SJSA1 (cell line): ENCODE measurements at regions not wholly inside any gene's neighbourhood (a gene's known extent, or its start where the extent isn't known, plus 50 kb on each side); places are given as distances from the start of the nearest gene placed in this dataset.

Source experiments
- DNase-seq, 2 experiments: peaks; one replicate each; pipeline ENCODE4 v3.0.0-alpha.2; 2015 to 2020; ENCODE audit warnings: low spot score in 2 of 2, low read depth in 1 of 2
- H3K27ac ChIP-seq: fragments of 250-450 bp; sonication (Bioruptor Pico); 2 replicates; pipeline ENCODE4 v1.5.1; 2020; ENCODE audit warnings: mild to moderate bottlenecking, moderate library complexity
- H3K27me3 ChIP-seq: fragments of 250-450 bp; sonication (Bioruptor Pico); replicated peaks from 2 replicates; pipeline ENCODE4 v1.5.1; 2020; ENCODE audit warnings: mild to moderate bottlenecking, moderate library complexity
- H3K36me3 ChIP-seq: fragments of 250-450 bp; sonication (Bioruptor Pico); 2 replicates; pipeline ENCODE4 v1.5.1; 2020; ENCODE audit warnings: mild to moderate bottlenecking
- H3K4me1 ChIP-seq: fragments of 250-450 bp; sonication (Bioruptor Pico); replicated peaks from 2 replicates; pipeline ENCODE4 v1.6.1; 2021; ENCODE audit warnings: mild to moderate bottlenecking
- H3K4me3 ChIP-seq: fragments of 250-450 bp; sonication (Bioruptor Pico); 2 replicates; pipeline ENCODE4 v1.5.1; 2020; ENCODE audit warnings: mild to moderate bottlenecking
- H3K9me3 ChIP-seq: fragments of 250-450 bp; sonication (Bioruptor Pico); replicated peaks from 2 replicates; pipeline ENCODE4 v1.5.1; 2020; ENCODE audit warnings: mild to moderate bottlenecking

DNA sequence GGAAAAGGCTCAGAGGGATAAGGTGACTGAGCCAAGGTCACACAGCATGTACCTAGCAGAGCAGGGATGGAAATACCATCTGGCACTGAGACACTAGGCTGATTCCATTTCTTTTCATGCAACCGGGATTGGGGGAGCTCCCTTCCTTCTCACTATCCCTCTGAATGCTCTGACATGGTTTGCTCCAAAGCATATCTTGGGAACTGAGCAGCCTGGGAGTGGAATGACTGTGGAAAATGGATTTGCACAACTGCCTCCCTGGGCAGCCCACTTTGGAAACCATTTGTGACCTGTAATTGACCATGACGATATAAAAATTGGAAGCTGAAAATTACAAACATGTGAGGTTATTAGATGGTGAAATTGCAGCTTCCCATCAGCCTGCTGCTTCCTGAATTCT, 309.0 kb upstream of the CHD6 start:
- Histone ChIP-seq H3K4me3 (no peak overlapping the region), H3K9me3 (no peaks in the 10 kb centered on the region), H3K27me3 (no peaks in the 10 kb centered on the region), H3K4me1 (no peaks in the 10 kb centered on the region), H3K27ac (no peak overlapping the region), H3K36me3 (no peaks in the 10 kb centered on the region)
- DNase-seq = no peak

DNA sequence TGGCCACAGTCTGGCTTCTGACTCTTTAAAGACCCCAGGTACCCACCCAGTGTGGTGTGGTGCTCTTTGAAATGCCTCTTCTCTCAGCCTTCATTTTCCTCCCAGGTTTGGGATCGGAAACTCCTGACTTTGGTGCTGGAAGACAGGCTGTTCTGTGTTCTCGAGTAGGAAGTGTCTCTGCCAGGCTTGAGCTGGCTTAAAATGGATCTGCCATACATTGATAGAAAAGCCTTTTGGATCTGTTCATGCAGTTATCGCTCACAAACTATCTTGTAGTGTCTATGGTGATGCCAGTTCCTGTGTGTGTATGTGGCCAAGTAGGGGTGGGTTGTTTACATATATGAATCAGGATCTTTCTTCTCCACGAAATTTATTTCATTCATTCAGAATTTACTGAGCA, 307.3 kb upstream of the CHD6 start:
- Histone ChIP-seq H3K36me3 (no peaks in the 10 kb centered on the region), H3K27ac (no peak overlapping the region), H3K4me3 (no peak overlapping the region), H3K9me3 (no peaks in the 10 kb centered on the region), H3K4me1 (no peaks in the 10 kb centered on the region), H3K27me3 (no peaks in the 10 kb centered on the region)
- DNase-seq = no peak

DNA sequence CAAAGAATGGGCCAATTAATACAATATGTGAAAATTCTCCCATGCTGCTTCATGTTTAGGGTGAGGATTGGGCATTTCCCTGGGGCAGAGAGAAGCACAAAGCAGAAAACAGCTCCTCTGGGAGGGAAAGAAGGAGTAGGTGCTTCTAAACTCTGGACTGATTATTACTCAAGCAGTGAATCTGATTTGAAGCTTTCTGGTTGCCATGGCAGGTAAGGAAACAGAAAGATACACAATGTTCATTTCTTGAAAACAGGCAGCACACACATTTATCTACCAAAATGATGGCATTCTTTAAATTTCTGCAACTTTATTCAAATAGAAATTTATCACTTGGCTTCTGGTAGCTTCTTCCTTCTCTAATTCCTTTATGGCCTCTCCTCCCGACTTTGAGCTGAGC, 305.4 kb upstream of the CHD6 start:
- Histone ChIP-seq H3K9me3 (no peaks in the 10 kb centered on the region), H3K4me1 (no peaks in the 10 kb centered on the region), H3K27ac (no peak overlapping the region), H3K27me3 (no peaks in the 10 kb centered on the region), H3K36me3 (no peaks in the 10 kb centered on the region), H3K4me3 (no peak overlapping the region)
- no peak for DNase-seq

DNA sequence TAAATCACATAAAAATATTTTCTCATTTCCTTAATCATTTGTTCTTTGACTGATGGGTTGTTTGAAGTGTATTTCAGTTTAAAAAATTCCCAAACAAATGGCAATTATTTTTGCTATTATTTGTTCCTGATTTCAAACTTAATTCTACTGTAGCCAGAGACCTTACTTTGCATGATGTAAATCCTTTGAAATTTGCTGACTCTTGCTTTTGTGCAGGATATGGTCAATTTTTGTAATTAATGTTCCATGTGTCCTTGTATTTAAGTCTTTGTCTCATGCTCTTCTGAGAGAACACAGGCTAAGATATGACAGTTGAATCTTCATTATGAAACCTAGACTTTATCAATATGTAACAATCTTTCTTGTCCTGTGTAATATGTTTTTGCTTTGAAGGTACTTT, 295.0 kb upstream of the CHD6 start:
- H3K27ac ChIP-seq = no peak overlapping the region
- H3K27me3 ChIP-seq = no peaks in the 10 kb centered on the region
- no peak for DNase-seq
- H3K36me3 ChIP-seq = no peaks in the 10 kb centered on the region
- no peaks in the 10 kb centered on the region for H3K4me1 ChIP-seq
- H3K4me3 ChIP-seq = no peak overlapping the region
- H3K9me3 ChIP-seq = no peaks in the 10 kb centered on the region

DNA sequence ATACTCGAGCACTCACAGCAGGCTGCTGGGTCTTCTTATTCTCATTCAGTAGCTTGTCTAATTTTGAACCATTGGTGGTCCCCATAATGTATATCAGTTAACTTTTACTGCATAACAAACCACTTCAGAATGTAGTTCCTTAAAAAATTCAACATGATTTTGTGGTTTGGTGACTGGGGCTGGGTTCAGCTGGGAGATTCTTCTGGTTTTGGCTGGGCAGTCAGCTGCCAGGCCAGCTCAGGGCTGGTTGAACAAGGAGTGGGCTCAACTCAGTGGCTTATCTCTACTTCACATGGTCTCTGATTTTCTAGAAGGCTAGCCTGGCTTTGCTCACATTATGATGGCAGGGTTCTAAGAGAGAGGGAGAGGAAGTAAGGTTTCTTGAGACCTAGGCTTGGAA, 292.4 kb upstream of the CHD6 start:
- Histone ChIP-seq H3K4me1 (no peaks in the 10 kb centered on the region), H3K36me3 (no peaks in the 10 kb centered on the region), H3K4me3 (no peak overlapping the region), H3K27ac (no peak overlapping the region), H3K27me3 (no peaks in the 10 kb centered on the region), H3K9me3 (no peaks in the 10 kb centered on the region)
- DNase-seq = no peak

DNA sequence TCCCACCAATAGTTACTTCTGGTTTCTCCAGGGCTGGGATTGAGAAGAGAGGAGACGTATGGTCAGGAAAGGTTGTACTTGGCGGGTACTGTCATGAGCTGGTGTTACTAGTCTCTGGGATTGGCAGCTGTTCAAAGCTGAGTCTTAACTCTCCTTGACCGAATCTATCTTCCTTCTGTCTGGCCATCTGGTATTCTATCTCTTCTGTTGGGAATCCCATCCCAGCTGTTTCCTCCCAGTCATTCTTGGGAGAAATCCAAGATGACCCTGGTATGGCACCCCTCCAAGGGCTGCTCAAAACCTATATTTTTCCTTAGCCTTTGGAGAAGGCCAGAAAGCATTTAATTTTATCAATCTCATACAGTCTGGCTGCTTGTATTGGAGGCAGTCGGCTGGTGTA, 287.0 kb upstream of the CHD6 start:
- Histone ChIP-seq H3K9me3 (no peaks in the 10 kb centered on the region), H3K4me1 (no peaks in the 10 kb centered on the region), H3K36me3 (no peaks in the 10 kb centered on the region), H3K27ac (no peak overlapping the region), H3K4me3 (no peak overlapping the region), H3K27me3 (no peaks in the 10 kb centered on the region)
- DNase-seq = no peak

DNA sequence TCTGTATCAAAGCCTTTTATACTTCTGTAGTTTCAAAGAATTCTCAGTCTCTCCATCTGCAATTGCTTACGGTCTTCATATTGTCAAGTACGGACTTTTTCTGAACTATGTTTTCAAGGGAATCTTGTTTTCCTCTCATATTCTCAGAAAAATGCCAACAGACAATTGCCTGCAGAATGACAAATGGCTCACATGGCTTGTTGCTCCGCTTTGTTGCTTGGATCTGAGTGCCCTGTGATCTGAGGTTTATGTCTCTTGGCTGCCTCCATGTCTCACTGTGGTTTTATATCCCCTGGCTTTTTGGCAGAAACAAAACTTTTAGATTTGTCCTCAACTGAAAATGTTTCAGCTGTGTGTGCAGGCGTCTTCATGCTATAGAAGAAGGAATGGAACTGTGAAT, 285.4 kb upstream of the CHD6 start:
- no peaks in the 10 kb centered on the region for H3K4me1 ChIP-seq
- DNase-seq = no peak
- no peaks in the 10 kb centered on the region for H3K27me3 ChIP-seq
- no peaks in the 10 kb centered on the region for H3K36me3 ChIP-seq
- no peak overlapping the region for H3K4me3 ChIP-seq
- H3K9me3 ChIP-seq = no peaks in the 10 kb centered on the region
- H3K27ac ChIP-seq = no peak overlapping the region

DNA sequence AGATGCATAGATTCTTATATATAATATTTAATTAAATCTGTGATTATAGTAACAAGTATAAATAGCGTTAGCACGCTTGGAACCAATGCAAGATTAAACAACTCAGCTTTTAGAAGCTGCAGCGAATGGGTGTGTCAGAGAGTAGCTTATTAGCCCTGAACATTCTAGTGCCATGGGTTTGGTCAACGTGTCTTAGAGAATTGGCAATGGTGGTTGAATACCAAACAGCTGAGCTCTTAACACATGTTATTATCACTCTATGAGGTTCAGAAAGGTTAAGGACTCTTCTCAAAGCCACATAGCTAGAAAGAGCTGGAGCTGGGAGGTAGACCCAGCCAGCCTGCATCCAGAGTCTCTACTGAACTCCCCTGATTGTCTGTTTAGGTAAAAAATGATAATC, 284.2 kb upstream of the CHD6 start:
- Histone ChIP-seq H3K27ac (no peak overlapping the region), H3K9me3 (no peaks in the 10 kb centered on the region), H3K4me3 (no peak overlapping the region), H3K4me1 (no peaks in the 10 kb centered on the region), H3K27me3 (no peaks in the 10 kb centered on the region), H3K36me3 (no peaks in the 10 kb centered on the region)
- no peak for DNase-seq

DNA sequence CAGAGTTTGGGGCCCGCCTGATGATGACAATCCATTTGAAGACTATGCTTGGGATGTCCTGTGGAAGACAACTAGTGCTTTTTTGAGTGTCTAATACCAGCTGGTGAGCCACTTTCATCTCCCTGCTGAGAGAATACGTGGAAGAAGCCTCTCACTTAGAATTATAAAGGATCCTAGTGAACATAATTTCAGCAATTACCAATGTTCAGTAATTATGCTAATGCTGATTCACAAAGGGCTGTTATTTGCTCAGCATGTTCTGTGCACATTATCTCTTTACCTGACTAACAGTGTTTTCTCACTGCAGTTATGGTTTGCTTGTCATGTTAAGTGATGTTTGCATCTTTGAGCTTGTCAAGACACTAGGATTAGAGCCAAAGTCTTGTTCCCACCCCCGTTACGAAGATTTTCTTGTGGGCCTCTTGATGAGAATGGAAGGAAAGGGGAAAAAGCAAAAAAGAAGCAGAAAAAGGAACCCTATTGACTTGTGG, 282.1 kb upstream of the CHD6 start:
- no peaks in the 10 kb centered on the region for H3K36me3 ChIP-seq
- H3K27me3 ChIP-seq = no peaks in the 10 kb centered on the region
- H3K9me3 ChIP-seq = no peaks in the 10 kb centered on the region
- no peak overlapping the region for H3K4me3 ChIP-seq
- no peaks in the 10 kb centered on the region for H3K4me1 ChIP-seq
- DNase-seq = no peak
- no peak overlapping the region for H3K27ac ChIP-seq

DNA sequence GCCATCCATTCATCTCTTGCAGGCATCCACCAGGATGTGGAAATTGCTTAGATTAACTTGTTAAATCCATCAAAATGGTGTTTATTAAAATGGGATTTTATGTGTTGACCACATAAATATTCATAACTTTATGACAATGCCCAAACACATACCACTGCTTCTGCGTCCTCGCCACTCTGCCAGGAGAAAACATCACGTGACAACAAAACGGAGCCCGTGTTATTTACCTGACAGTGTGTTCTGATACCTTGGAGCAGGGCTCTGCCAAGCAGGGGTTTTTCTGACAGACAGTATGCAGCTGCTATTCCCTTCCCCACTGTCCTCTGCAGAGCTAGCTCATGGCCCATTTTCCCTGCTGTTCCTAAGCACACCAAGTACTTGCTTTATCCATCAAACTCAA, 279.5 kb upstream of the CHD6 start:
- Histone ChIP-seq H3K27me3 (no peaks in the 10 kb centered on the region), H3K27ac (no peak overlapping the region), H3K9me3 (no peaks in the 10 kb centered on the region), H3K36me3 (no peaks in the 10 kb centered on the region), H3K4me3 (no peak overlapping the region), H3K4me1 (no peaks in the 10 kb centered on the region)
- DNase-seq = no peak

DNA sequence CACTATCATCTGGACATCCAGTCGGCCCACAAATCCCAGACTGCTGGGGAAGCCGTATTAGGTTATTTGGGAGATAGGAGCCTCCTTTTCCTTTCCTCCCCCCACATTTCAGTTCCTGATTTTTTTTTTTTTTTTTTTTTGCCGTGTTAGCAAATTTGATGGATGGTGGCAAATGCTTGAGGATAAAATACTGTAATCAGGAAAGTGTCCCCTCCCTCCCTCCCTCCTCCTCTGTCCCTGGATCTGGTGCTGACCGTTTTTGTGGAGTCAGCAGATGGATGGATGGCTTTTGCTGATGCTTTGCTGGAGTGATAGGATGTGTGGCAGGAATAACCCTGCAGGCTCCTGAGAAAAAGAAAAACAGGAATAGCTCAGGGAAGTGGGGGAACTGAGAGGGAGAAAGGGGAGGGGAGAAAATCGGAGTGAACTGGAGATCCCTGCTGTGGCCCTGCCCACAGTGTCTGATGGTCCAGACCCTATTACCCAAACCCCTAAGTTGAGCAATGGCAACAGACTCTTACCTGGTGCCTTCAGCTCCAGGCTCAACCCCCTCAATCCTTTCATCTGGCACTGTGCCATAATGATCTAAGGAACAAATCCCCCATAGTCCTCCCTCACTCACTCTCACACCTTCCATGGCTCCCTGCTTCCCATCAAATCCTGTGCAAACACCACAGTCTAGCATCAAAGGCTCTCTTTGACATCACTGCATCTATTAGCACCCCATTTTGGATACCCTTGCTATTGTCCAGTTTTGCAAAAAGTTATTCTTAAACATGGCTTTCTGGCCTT, 277.3 kb upstream of the CHD6 start:
- no peaks in the 10 kb centered on the region for H3K27me3 ChIP-seq
- H3K4me1 ChIP-seq = no peaks in the 10 kb centered on the region
- no peak overlapping the region for H3K4me3 ChIP-seq
- H3K27ac ChIP-seq = no peak overlapping the region
- no peaks in the 10 kb centered on the region for H3K36me3 ChIP-seq
- DNase-seq = no peak
- H3K9me3 ChIP-seq = no peaks in the 10 kb centered on the region

DNA sequence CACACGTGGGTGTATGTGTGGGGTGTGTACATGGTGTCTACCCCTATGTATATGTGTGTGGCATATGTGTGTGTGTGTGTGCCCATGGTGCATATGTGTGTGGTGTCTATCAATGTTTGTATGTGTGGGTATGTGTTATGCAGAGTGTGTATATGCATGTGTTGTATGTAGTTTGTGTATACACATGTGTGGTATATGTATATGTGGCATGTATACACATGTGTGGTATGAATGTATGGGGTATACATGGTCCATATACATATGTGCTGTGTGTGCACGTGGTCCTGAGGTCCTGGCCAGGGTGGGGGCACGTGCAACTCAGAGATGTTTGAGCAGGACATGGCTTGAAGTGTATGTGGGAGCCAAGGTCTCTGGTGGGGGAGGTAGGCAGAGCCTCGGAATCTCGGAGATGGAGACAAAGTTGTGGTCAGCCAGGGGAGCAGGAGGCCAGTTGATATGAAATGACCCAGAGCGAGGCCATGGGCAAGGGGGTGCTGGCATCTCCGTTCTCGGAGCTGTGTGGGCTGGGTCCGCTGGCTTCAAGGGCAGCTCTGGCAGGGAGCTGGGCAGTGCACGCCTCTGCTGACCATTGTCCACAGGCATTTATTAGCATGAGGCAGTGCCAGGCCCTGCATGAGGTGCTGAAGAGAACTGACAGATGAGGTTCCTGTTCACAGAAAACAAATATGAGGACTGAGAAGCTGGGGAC, 276.2 kb upstream of the CHD6 start:
- no peaks in the 10 kb centered on the region for H3K27me3 ChIP-seq
- no peak for DNase-seq
- H3K36me3 ChIP-seq = no peaks in the 10 kb centered on the region
- H3K27ac ChIP-seq = no peak overlapping the region
- no peak overlapping the region for H3K4me3 ChIP-seq
- no peaks in the 10 kb centered on the region for H3K4me1 ChIP-seq
- no peaks in the 10 kb centered on the region for H3K9me3 ChIP-seq

DNA sequence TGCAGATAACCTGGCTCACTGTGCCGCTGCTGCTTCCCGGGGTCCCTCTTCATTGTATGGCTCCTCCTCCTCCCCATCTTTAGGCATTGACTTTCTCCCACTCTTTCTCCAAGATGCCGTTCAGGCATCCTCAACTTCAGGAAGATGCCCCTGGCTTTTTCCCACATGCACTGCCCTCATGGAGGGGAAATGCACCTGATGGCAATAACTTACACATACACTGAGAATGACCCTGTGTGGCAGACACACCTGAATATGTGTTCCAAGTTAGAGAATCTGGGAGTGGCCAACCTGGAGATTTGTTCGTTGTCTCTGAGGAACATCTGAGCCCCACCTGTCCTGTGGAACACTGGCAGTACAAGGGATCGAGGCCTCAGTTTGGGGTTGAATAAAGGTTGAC, 273.9 kb upstream of the CHD6 start:
- Histone ChIP-seq H3K4me3 (no peak overlapping the region), H3K4me1 (no peaks in the 10 kb centered on the region), H3K36me3 (no peaks in the 10 kb centered on the region), H3K9me3 (no peaks in the 10 kb centered on the region), H3K27me3 (no peaks in the 10 kb centered on the region), H3K27ac (no peak overlapping the region)
- DNase-seq = no peak

DNA sequence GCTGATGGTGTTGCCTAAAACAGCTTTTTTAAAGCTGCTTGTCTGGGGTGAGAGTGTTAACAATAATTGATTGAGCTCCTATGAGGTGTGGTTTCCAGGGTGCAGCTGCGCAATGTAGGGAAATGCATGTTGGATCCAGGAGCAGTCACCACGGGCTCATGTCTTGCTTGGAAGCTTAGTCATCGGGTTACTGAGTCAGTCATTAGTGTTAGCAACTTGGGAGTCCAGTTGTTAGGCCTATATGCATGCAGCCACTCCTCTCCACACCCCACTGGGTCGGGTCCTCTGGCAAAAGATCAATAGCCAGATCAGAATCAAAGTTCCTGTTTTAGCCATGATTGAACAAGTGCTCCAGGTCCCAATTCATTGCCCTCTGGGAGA, 271.7 kb upstream of the CHD6 start:
- no peaks in the 10 kb centered on the region for H3K9me3 ChIP-seq
- H3K27ac ChIP-seq = no peak overlapping the region
- DNase-seq = no peak
- H3K4me3 ChIP-seq = no peak overlapping the region
- no peaks in the 10 kb centered on the region for H3K4me1 ChIP-seq
- H3K36me3 ChIP-seq = no peaks in the 10 kb centered on the region
- H3K27me3 ChIP-seq = no peaks in the 10 kb centered on the region
